Keratinocyte (primary cell): ENCODE measurements at regions not wholly inside any gene's neighbourhood (a gene's known extent, or its start where the extent isn't known, plus 50 kb on each side); places are given as distances from the start of the nearest gene placed in this dataset.

Experiments used
- DNase-seq: peaks from one replicate; pipeline ENCODE4 v3.0.0-alpha.2; 2011; ENCODE audit warnings: low read depth, missing footprints, low spot score
- FAIRE-seq: peaks from 2 replicates; lab custom pipeline; 2011; peaks lifted over from hg19 to GRCh38; lab: Jason Lieb, UNC
- H2AFZ ChIP-seq: 2 replicates; pipeline ENCODE4 v1.6.0; 2012; ENCODE audit warnings: low read length, control low read depth, inconsistent platforms; ENCODE audit not compliant: control insufficient read depth
- H3K27ac ChIP-seq: 2 replicates; pipeline ENCODE4 v1.5.1; 2011; ENCODE audit warnings: low read length; ENCODE audit not compliant: control insufficient read depth, insufficient read depth
- H3K27me3 ChIP-seq: 3 replicates; pipeline ENCODE4 v1.6.0; 2011; ENCODE audit warnings: low read length; ENCODE audit not compliant: control insufficient read depth, insufficient read depth; ENCODE audit errors: extremely low read depth
- H3K36me3 ChIP-seq, 2 experiments: 2 replicates in 1 of 2; 3 replicates in 1 of 2; pipeline ENCODE4 v1.5.1; 2011; ENCODE audit warnings: low read length in 2 of 2, mild to moderate bottlenecking in 1 of 2; ENCODE audit not compliant: control insufficient read depth in 2 of 2, insufficient read depth in 2 of 2; ENCODE audit errors: extremely low read depth in 1 of 2
- H3K4me1 ChIP-seq: 3 replicates; pipeline ENCODE4 v1.5.1; 2011; ENCODE audit warnings: low read length; ENCODE audit not compliant: control insufficient read depth, insufficient read depth; ENCODE audit errors: extremely low read depth
- H3K4me2 ChIP-seq: 3 replicates; pipeline ENCODE4 v1.6.0; 2011; ENCODE audit warnings: low read depth, low read length; ENCODE audit not compliant: control insufficient read depth, insufficient read depth; ENCODE audit errors: extremely low read depth
- H3K4me3 ChIP-seq, 3 experiments: fragments of 200-600 bp in 1 of 3; sonication (generic) in 1 of 3; 2 replicates in 2 of 3; 3 replicates in 1 of 3; pipeline ENCODE4 v1.5.1; 2011 to 2016; ENCODE audit warnings: low read length in 3 of 3, mild to moderate bottlenecking in 3 of 3, control low read depth in 2 of 3, inconsistent platforms in 1 of 3, low read depth in 1 of 3, mixed read lengths in 1 of 3, mixed run types in 1 of 3, moderate library complexity in 1 of 3; ENCODE audit not compliant: control insufficient read depth in 2 of 3, insufficient read depth in 2 of 3; ENCODE audit errors: extremely low read depth in 1 of 3
- H3K79me2 ChIP-seq: 2 replicates; pipeline ENCODE4 v1.6.0; 2012; ENCODE audit warnings: low read length; ENCODE audit not compliant: control insufficient read depth, insufficient read depth
- H3K9ac ChIP-seq: 3 replicates; pipeline ENCODE4 v1.6.0; 2011; ENCODE audit warnings: low read length; ENCODE audit not compliant: control insufficient read depth, insufficient read depth; ENCODE audit errors: extremely low read depth
- H3K9me1 ChIP-seq: 3 replicates; pipeline ENCODE4 v1.6.0; 2011; ENCODE audit warnings: low read length; ENCODE audit not compliant: control insufficient read depth, insufficient read depth; ENCODE audit errors: extremely low read depth
- H3K9me3 ChIP-seq: 2 replicates; pipeline ENCODE4 v1.5.1; 2012; ENCODE audit warnings: low read depth, low read length; ENCODE audit not compliant: control insufficient read depth
- H4K20me1 ChIP-seq: 3 replicates; pipeline ENCODE4 v1.6.0; 2011; ENCODE audit warnings: low read length; ENCODE audit not compliant: control insufficient read depth, insufficient read depth; ENCODE audit errors: extremely low read depth
- CTCF ChIP-seq, 3 experiments: IDR thresholded peaks in 1 of 3; conservative IDR thresholded peaks in 1 of 3; optimal IDR thresholded peaks in 1 of 3; 2 replicates in 2 of 3; 3 replicates in 1 of 3; pipeline versions ENCODE3 to v1.5.1; 2011; ENCODE audit warnings: low read length in 3 of 3, mild to moderate bottlenecking in 3 of 3, moderate library complexity in 2 of 3, control low read depth in 1 of 3, inconsistent platforms in 1 of 3; ENCODE audit not compliant: insufficient read depth in 2 of 3; ENCODE audit errors: extremely low read depth in 1 of 3
- EZH2 ChIP-seq: IDR thresholded peaks from one replicate; pipeline ENCODE4 v1.6.1; 2012; ENCODE audit warnings: inconsistent platforms, mild to moderate bottlenecking, low read length, moderate library complexity
- dilution Hi-C: fragments of 300-500 bp; cut with MboI; formaldehyde crosslinking; loops from one replicate; pipeline ENCODE4 v1.7.0; 2020; ENCODE audit warnings: low sequenced_read_pairs; ENCODE audit not compliant: extremely low pct_ligation_motif_present

- no peaks in the 10 kb centered on the region for H3K4me1 ChIP-seq
- H3K4me3 ChIP-seq, result no peak overlapping the region
- TF ChIP-seq CTCF (optimal IDR thresholded peaks at IDR 0.05 in 1 of 3, IDR thresholded peaks at IDR 0.05 in 1 of 3, conservative IDR thresholded peaks at IDR 0.05 in 1 of 3; ENCODE audit: extremely low read depth in 1 of 3, insufficient read depth in 2 of 3, low read length in 3 of 3), result no peak
- TF ChIP-seq EZH2, result no peak
- no peak overlapping the region for H2AFZ ChIP-seq
- DNase-seq (no peak), FAIRE-seq (no peak)
- no peak overlapping the region for H3K4me2 ChIP-seq
- H3K27me3 ChIP-seq, result peaks cover 13% of the 10 kb centered on the region
- no peak overlapping the region for H3K9ac ChIP-seq
- H3K36me3 ChIP-seq, result no peaks in the 10 kb centered on the region
- H3K9me1 ChIP-seq, result no peaks in the 10 kb centered on the region
- dilution Hi-C loops, result no loop called here
- H3K27ac ChIP-seq, result no peak overlapping the region
- no peaks in the 10 kb centered on the region for H3K9me3 ChIP-seq
- no peaks in the 10 kb centered on the region for H3K79me2 ChIP-seq
- H4K20me1 ChIP-seq, result no peaks in the 10 kb centered on the region
Measured at GRCh38 chr11:119990309-119991021, 147.4 kb downstream of the TRIM29 start.

- TF ChIP-seq EZH2 (no peak), CTCF (optimal IDR thresholded peaks at IDR 0.05 in 1 of 3, IDR thresholded peaks at IDR 0.05 in 1 of 3, conservative IDR thresholded peaks at IDR 0.05 in 1 of 3; ENCODE audit: extremely low read depth in 1 of 3, insufficient read depth in 2 of 3, low read length in 3 of 3) (no peak)
- Histone ChIP-seq H3K4me1 (no peaks in the 10 kb centered on the region), H3K4me3 (no peak overlapping the region), H3K36me3 (no peaks in the 10 kb centered on the region), H3K9ac (no peak overlapping the region), H4K20me1 (no peaks in the 10 kb centered on the region), H2AFZ (no peak overlapping the region), H3K27me3 (peaks cover 19% of the 10 kb centered on the region), H3K9me3 (no peaks in the 10 kb centered on the region), H3K9me1 (no peaks in the 10 kb centered on the region), H3K4me2 (no peak overlapping the region), H3K79me2 (no peaks in the 10 kb centered on the region), H3K27ac (no peak overlapping the region)
- FAIRE-seq (no peak), DNase-seq (no peak)
- dilution Hi-C loops, result no loop called here
Measured at GRCh38 chr11:119989159-119989821, 148.6 kb downstream of the TRIM29 start.
